IPS-NIHi11 (cell line): ENCODE measurements at regions not wholly inside any gene's neighbourhood (a gene's known extent, or its start where the extent isn't known, plus 50 kb on each side); places are given as distances from the start of the nearest gene placed in this dataset.
A peak's percentile ranks its signal among the peaks of the same experiment; 100 is the strongest.
"Not testable (repeated sequence)": the region's sequence is repeated elsewhere in the genome, so short reads cannot be mapped to it uniquely, and the experiment has no call there.

Experiments
- DNase-seq: peaks from one replicate; pipeline ENCODE4 v3.0.0; 2012; ENCODE audit warnings: mixed read lengths, low spot score

GRCh38 chr5:77909237-77909636 is 133.1 kb upstream of the TBCA start:
- no peak for DNase-seq

GRCh38 chr5:77908787-77909186 is 132.6 kb upstream of the TBCA start:
- DNase-seq = no peak

GRCh38 chr5:77907786-77908185 is 131.6 kb upstream of the TBCA start:
- no peak for DNase-seq

GRCh38 chr5:77906806-77907205 is 130.7 kb upstream of the TBCA start:
- no peak for DNase-seq

- no peak for DNase-seq
Measured at GRCh38 chr5:77904362-77904761, 128.2 kb upstream of the TBCA start.

- no peak for DNase-seq
Measured at GRCh38 chr5:77900691-77901090, 124.6 kb upstream of the TBCA start.

GRCh38 chr5:77898385-77898784 is 122.2 kb upstream of the TBCA start:
- DNase-seq = no peak

- no peak for DNase-seq
Measured at GRCh38 chr5:77896338-77896737, 120.2 kb upstream of the TBCA start.

GRCh38 chr5:77894103-77894502 is 118.0 kb upstream of the TBCA start:
- DNase-seq = not testable (repeated sequence)

- DNase-seq = peak; percentile 25
Measured at GRCh38 chr5:77893225-77893860, 117.2 kb upstream of the TBCA start.

GRCh38 chr5:77892061-77893010 is 116.2 kb upstream of the TBCA start:
- no peak for DNase-seq

GRCh38 chr5:77885519-77885918 is 109.4 kb upstream of the TBCA start:
- no peak for DNase-seq

- no peak for DNase-seq
Measured at GRCh38 chr5:77882670-77883257, 106.6 kb upstream of the TBCA start.

GRCh38 chr5:77881528-77881927 is 105.4 kb upstream of the TBCA start:
- no peak for DNase-seq

- DNase-seq = no peak
Measured at GRCh38 chr5:77877516-77878355, 101.6 kb upstream of the TBCA start.

GRCh38 chr5:77876862-77877502 is 100.8 kb upstream of the TBCA start:
- no peak for DNase-seq

GRCh38 chr5:77876316-77876715 is 100.2 kb upstream of the TBCA start:
- no peak for DNase-seq

- no peak for DNase-seq
Measured at GRCh38 chr5:77874691-77875090, 98.6 kb upstream of the TBCA start.

GRCh38 chr5:77873239-77873638 is 97.1 kb upstream of the TBCA start:
- no peak for DNase-seq

GRCh38 chr5:77871946-77872345 is 95.8 kb upstream of the TBCA start:
- DNase-seq = no peak

- no peak for DNase-seq
Measured at GRCh38 chr5:77871016-77871415, 94.9 kb upstream of the TBCA start.
